Smooth muscle cell of the brain vasculature (primary cell): ENCODE measurements at regions not wholly inside any gene's neighbourhood (a gene's known extent, or its start where the extent isn't known, plus 50 kb on each side); places are given as distances from the start of the nearest gene placed in this dataset.
A peak's percentile ranks its signal among the peaks of the same experiment; 100 is the strongest.

Experiments
- DNase-seq: peaks from one replicate; pipeline ENCODE4 v3.0.0-alpha.2; 2012; ENCODE audit warnings: low read depth, low spot score

GRCh38 chr13:73757481-73758233 lies 376.5 kb downstream of the KLF12 start:
- no peak for DNase-seq

GRCh38 chr13:73754727-73755292 lies 379.4 kb downstream of the KLF12 start:
- DNase-seq, result peak; percentile 44

- DNase-seq, result no peak
Observed at GRCh38 chr13:73754241-73754640, 380.0 kb downstream of the KLF12 start.

DNA sequence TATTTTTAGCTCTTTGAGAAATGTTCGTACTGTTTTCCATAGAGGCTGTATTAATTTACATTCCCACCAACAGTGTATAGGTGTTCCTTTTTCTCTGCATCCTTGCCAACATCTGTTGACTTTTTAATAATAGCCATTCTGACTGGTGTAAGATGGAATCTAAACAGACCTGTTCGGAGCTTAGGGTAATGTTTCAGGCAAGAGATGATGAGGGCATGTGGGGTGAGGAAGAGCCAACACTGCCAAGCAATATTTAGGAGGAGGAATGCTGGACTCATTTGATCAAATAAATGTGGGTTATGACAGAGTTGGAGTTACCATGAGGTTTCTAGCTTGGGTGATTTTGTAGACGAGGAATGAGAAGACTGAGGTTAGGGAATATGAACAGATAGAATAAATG lies 382.9 kb downstream of the KLF12 start:
- no peak for DNase-seq

DNA sequence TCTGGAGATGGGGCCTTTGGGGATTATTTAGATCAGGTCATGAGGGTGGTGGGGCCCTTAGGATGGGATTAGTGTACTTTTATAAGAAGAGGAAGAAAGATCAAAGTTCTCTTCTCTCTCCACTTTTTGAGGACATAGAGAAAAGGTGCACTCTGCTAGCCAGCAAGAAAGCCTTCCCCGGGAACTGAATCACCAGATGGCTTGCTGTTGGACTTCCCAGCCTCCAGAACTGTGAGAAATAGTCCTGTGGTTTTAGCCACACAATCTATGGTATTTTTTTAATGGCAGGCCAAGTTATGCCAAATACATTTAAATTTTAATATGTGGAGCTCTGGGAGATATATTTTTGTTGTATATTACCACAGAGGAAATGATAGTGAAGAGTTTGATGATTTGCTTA lies 385.8 kb downstream of the KLF12 start:
- DNase-seq, result no peak

GRCh38 chr13:73745190-73745589 lies 389.0 kb downstream of the KLF12 start:
- DNase-seq, result no peak

GRCh38 chr13:73742982-73743381 lies 391.2 kb downstream of the KLF12 start:
- DNase-seq, result no peak

- DNase-seq, result no peak
Observed at GRCh38 chr13:73741742-73742141, 392.5 kb downstream of the KLF12 start.

DNA sequence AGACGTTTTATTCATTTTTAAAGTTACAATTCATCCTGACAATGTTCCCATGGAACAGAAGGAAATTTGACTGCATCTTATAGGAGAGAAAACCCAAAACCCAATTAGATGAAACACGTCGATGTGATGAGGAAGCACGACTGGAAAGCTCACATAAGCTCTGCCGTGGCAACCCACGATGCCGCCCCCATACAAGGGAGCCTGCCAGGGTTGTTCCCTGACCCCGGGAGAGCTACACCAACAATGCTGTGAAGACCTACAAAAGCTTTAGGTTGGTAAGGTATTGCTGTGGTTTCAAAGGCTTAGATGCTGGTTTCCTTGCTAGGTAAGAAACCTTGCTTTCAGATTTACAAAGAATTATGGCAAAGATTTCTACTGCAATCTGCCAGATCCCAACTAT lies 393.1 kb downstream of the KLF12 start:
- no peak for DNase-seq

DNA sequence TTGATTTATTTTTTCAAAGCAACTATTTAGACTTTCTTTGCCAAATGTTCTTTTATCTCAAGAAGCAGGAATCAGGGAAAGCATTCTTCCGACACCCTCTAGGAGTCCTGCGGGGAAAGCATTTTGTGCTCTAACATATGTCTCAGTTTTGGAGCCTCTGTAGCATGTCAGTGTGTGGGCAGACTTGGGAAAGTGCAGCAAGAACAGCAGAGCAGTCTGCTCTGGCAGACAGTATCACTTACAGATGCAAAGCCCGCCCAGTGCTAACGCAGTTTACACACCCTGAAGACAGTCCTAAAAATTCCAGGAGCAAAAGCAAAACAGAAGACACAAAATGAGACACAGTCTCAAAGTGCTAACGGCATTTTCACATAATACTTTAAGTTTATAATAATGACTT lies 393.5 kb downstream of the KLF12 start:
- no peak for DNase-seq

DNA sequence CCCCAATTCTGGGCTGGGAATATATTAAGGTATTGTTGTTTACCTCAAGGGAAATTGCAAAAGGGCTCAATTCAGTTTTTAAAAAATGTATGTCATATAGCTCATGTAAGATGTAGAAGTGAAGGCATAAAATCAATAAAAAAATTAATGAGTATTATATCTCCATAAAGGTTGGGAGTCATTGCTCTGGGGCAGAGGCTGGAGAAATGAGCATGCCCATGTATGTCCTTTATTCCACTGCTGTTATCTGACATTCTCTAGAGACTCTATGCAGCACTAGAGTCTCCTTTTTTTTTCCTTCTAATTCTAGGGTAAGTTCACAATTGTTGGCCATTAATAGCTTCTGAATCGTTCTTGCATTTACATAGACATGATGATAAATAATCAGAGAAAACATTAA lies 394.8 kb downstream of the KLF12 start:
- DNase-seq, result no peak

DNA sequence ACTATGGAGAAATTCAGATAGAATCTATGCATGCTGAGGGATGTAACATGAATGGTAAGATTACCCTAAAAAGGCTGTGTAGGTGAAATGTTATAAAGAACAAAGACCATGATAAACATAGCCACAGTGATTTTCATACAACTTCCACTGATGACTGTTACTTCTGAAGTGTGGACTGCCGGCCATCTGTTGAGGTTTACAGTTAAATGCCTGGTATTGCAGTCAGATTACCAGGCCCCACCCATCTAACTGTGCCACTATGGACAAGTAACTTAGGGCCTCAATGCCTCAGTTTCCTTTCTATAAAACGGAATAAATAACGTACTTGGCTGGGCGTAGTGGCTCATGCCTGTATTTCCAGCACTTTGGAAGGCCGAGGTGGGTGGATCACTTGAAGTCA lies 395.6 kb downstream of the KLF12 start:
- DNase-seq, result no peak

DNA sequence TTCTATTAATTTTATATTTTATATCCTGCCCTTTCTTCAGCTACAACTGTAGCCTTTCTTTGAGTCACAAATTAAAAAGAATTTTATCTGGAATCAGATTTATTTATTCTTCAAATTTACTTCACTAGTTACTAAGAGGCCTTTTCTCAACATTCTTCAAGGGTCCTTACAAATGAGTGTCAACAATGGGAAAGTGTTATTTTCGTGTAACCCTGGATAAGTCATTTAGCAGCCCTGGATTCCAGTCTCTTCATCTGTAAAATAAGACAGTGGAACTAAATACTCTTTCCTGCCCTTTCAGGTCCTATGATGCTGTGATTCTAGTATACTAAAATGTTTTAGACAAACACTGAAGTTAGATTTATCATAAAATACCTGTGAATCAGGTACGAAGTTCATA lies 397.0 kb downstream of the KLF12 start:
- DNase-seq, result no peak

- no peak for DNase-seq
Observed at GRCh38 chr13:73733706-73734105, 400.5 kb downstream of the KLF12 start.

DNA sequence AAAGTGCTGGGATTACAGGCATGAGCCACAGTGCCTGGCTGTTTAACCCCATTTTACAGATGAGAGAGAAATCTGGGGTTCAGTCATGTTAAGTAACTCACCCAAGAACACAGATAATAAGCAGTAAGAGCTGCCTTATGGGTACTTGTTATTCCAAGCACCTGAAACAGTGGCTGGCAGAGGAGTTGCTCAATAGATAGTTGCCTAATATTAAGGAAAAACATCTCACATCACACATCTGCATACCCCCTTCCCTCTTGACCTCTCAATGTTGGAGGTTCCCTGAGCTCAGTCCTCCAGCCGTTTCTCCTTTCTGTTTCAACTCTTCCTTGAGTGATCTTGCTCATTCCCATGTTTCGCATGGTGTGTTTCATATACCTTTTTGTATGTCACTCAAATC lies 401.9 kb downstream of the KLF12 start:
- DNase-seq, result no peak

- no peak for DNase-seq
Observed at GRCh38 chr13:73731564-73731963, 402.6 kb downstream of the KLF12 start.

GRCh38 chr13:73730014-73730413 lies 404.2 kb downstream of the KLF12 start:
- DNase-seq, result no peak

- no peak for DNase-seq
Observed at GRCh38 chr13:73729046-73729445, 405.2 kb downstream of the KLF12 start.

- DNase-seq, result peak; percentile 28
Observed at GRCh38 chr13:73722120-73722519, 412.1 kb downstream of the KLF12 start.

DNA sequence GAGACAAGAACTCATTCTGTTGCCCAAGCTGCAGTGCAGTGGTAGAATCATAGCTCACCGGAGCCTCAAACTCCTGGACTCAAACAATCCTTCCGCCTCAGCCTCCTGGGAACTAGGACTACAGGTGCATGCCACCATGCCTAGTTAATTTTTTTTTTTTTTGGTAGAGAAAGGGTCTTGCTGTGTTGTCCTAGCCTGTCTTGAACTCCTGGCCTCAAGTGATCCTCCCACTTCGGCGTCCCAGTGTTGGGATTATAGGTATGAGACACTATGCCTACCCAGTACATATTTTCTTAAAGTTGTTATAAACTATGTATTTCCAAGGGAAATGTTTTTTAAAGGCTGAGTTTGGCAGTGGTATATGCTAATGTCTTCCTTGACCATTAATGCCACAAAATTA lies 412.6 kb downstream of the KLF12 start:
- DNase-seq, result no peak

DNA sequence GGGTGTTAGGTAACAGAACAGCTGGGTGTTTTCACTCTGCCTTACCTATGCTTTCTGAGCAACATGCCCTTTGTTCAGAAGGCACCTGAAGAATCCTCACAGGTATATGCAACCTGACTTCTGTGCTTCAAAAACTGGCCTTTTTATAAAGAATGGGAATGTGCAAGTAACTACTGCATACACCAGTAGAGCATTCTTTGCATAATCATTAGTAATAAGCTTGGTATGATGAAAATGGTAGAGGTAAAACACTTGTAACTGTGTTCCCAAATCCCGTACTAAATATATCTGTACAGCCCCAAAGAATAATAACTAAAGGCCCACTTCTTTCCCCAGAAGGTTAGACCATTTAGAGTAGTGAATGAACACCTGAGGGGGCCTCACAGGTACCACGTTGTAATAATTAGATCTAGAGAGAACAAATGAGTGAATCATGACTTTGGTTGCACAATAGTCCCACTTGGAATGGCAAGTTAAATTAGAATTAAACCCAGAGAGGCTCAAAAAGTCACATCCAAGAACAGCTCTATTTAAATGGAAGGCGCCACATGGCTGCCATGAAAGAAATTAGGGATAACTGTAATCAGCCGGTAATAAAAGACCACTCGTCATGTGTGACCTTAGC lies 413.9 kb downstream of the KLF12 start:
- no peak for DNase-seq

DNA sequence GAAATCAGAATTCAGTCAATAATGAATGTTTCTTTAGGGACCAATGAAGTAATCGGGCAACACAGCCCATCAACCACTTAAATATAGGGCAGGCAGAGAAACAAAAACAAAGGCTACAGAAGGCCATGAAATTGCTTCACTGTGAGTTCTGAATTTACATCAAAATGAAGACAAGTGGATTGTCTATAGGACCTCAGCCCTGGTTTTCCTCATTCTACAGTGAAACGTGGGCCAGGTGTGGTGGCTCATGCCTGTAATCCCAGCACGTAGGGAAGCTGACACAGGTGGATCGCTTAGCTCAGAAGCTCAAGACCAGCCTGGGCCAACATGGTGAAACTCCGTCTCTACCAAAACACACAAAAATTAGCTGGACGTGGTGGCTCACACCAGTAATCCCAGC lies 416.0 kb downstream of the KLF12 start:
- no peak for DNase-seq

- no peak for DNase-seq
Observed at GRCh38 chr13:73717632-73718031, 416.6 kb downstream of the KLF12 start.
